HEK293 (cell line): ENCODE measurements at regions not wholly inside any gene's neighbourhood (a gene's known extent, or its start where the extent isn't known, plus 50 kb on each side); places are given as distances from the start of the nearest gene placed in this dataset.

ENCODE experiments used
- ATF2 ChIP-seq: fragments of 450-650 bp; formaldehyde crosslinking; IDR thresholded peaks from 2 replicates; pipeline ENCODE4 v1.5.1; 2016; ENCODE audit warnings: missing biosample characterization, missing genetic modification characterization, low read depth
- CTCF ChIP-seq: fragments of 450-650 bp; formaldehyde crosslinking; IDR thresholded peaks from 2 replicates; pipeline ENCODE4 v1.5.1; 2016; ENCODE audit warnings: missing biosample characterization, missing genetic modification characterization
- PRDM1 ChIP-seq: fragments of 450-650 bp; formaldehyde crosslinking; IDR thresholded peaks from 2 replicates; pipeline ENCODE4; 2016; ENCODE audit warnings: missing biosample characterization, missing genetic modification characterization
- TRIM28 ChIP-seq: IDR thresholded peaks from 2 replicates; pipeline ENCODE4 v1.6.1; 2011; ENCODE audit warnings: low read length, control low read depth, borderline replicate concordance
- YY1 ChIP-seq: fragments of 450-650 bp; formaldehyde crosslinking; IDR thresholded peaks from 2 replicates; pipeline ENCODE4 v1.5.1; 2018; ENCODE audit warnings: missing biosample characterization, missing genetic modification characterization
- ZNF24 ChIP-seq: fragments of 450-650 bp; formaldehyde crosslinking; IDR thresholded peaks from 2 replicates; pipeline ENCODE4 v1.5.1; 2016; ENCODE audit warnings: missing biosample characterization, missing genetic modification characterization
- ZNF394 ChIP-seq: fragments of 450-650 bp; formaldehyde crosslinking; IDR thresholded peaks from 2 replicates; pipeline ENCODE4 v1.5.1; 2016; ENCODE audit warnings: missing biosample characterization, missing genetic modification characterization, mild to moderate bottlenecking, moderate library complexity, borderline replicate concordance

- TF ChIP-seq ZNF24 (tag by site-specific recombination) = no peak
- no peak for TF ChIP-seq ATF2
- no peak for TF ChIP-seq YY1 (tag by site-specific recombination)
- no peak for TF ChIP-seq CTCF (tag by site-specific recombination)
- TF ChIP-seq TRIM28 = no peak
- TF ChIP-seq ZNF394 = no peak
- no peak for TF ChIP-seq PRDM1
Measured at GRCh38 chr2:47715552-47715951, 67.4 kb upstream of the MSH6 start.
